ENCODE measurements at regions not wholly inside any gene's neighbourhood (a gene's known extent, or its start where the extent isn't known, plus 50 kb on each side); places are given as distances from the start of the nearest gene placed in this dataset.

GRCh38 chr2:71846072-71846471 lies 301.6 kb downstream of the CYP26B1 start:
- no peak for TF ChIP-seq CTCF (IDR thresholded peaks at IDR 0.05)
- no peak for TF ChIP-seq POLR2A (IDR thresholded peaks at IDR 0.05)
